ENCODE measurements at regions not wholly inside any gene's neighbourhood (a gene's known extent, or its start where the extent isn't known, plus 50 kb on each side); places are given as distances from the start of the nearest gene placed in this dataset.

DNA sequence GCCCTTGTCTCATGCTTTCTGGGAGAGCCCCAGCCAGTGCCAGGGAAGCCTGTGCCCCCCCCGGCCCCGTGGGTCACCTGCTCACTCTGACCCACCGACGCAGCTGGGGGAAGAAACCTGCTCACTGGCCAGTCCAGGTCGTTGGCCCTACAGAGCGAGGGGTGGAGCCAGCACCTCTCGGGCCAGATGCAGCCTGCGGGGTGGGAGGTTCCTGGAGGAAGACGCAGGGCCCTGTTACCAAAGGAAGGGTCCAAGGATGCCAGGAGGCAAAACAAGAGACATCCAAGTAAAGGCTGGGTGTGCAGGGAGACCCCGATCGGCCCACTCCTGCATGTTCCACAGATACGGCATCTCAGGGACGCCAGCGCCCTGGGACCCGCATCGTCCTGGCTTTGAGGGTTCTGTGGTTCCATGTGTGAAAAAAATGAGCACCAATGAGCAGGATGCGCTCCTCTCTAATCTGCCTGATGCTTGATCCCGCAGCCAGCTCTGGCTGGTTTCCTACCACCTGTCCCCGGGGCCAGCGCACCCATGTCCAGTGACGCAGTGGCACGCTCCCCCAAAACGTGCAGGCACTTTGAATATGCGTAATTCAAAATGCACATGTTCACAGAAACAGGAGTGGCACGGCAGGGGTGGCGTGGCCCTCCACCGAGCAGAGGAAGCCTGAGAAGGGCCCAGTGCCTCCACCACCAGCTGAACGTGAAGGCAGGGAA, 66.0 kb upstream of the GALNT9 start:
- DNase-seq (ENCODE audit: extremely low read depth in 1 of 2, low read depth in 1 of 2): no peak

DNA sequence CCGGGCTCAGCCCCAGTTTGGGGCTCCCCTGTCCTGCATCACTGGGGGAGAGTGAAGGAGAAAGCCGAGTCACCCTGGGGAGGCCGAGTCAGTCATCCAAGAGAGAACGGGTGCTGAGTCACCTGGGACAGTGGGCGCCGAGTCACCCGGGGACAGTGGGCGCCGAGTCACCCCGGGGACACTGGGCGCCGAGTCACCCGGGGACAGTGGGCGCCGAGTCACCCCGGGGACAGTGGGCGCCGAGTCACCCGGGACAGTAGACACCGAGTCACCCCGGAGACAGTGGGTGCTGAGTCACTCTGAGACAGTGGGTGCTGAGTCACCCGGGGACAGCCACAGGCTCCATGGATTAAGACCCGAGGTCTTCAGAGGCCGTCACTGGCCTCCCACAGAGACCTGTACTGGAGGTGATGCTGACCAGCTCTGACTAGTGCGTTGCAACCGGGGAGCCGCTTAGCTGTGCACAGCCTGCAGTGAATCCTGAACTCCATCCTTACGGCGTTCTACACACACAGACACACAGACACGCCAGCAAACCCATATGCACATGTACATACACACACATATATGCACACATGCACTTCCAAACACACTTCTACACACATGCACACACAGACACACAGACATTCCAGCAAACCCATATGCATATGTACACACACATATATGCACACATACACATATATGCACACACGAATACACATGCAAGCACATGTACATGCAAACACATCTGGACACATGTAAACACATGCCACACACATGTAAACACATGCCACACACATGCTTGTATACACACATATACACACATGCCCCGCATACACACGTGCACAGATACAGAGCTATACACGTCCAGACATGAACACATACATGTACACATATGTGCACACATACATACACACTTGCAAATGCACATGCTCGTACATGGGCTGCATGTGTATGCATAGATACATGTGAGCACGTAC, 64.9 kb upstream of the GALNT9 start:
- no peak for DNase-seq (ENCODE audit: extremely low read depth in 1 of 2, low read depth in 1 of 2)

DNA sequence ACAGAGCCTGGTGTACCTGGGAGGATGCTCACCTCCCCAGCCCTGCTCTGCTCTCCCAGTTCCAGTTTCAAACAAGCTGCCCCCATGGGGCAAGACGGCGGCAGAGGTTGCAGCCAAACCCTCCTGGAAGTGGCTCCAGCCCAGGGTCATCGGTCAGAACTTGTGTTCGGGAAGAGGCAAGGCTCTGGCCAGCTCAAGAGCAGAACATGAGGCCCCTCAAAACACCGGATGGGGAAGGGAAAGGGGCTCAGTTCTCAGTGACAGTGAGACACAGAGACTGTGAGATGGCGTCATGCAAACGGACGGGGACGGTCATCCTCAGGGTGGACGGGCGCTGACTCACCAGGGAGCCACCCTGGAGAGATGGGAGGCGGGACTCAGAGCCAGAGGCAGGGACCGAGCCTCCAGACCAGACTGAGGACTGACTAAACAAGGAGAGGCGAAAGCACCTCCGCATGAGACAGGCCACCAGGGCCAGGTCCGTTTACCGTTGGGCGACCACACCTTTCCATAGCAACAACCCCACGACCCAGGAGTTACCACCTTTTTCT, 63.9 kb upstream of the GALNT9 start:
- no peak for DNase-seq (ENCODE audit: extremely low read depth in 1 of 2, low read depth in 1 of 2)

DNA sequence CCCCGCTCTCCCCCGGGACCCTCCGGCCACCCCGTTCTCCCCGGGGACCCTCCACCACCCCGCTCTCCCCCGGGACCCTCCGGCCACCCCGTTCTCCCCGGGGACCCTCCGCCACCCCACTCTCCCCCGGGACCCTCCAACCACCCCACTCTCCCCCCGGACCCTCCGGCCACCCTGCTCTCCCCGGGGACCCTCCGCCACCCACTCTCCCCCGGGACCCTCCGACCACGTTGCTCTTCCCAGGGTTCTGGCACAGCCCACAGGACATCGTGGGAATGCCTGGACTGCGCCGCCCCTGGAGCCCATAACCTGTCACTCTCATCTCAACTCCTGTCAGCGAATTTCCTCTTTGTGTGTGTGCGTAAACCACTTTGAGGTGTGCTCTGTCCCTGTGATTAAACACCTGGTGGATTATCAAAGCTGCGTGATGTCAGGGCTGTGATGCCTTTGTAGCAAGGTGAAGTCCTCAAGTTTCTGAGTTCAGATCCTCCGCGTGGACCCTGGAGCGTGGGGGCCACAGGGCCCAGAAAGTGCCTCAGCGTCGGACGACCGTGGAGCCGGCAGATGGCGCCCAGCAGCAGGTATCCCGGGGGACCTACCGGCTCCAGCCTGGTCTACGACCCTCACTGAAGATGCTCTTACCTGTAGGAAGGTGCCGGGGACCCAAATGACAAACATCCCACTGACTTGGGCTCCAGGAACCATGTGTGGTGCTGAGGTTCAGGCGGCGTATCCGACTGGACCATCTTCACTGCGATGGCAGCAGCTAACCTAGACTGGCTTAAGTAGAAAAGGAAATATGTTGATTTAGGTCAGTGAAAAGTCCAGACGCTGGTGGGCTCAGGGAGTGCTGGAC, 63.2 kb upstream of the GALNT9 start:
- no peak for DNase-seq (ENCODE audit: extremely low read depth in 1 of 2, low read depth in 1 of 2)

DNA sequence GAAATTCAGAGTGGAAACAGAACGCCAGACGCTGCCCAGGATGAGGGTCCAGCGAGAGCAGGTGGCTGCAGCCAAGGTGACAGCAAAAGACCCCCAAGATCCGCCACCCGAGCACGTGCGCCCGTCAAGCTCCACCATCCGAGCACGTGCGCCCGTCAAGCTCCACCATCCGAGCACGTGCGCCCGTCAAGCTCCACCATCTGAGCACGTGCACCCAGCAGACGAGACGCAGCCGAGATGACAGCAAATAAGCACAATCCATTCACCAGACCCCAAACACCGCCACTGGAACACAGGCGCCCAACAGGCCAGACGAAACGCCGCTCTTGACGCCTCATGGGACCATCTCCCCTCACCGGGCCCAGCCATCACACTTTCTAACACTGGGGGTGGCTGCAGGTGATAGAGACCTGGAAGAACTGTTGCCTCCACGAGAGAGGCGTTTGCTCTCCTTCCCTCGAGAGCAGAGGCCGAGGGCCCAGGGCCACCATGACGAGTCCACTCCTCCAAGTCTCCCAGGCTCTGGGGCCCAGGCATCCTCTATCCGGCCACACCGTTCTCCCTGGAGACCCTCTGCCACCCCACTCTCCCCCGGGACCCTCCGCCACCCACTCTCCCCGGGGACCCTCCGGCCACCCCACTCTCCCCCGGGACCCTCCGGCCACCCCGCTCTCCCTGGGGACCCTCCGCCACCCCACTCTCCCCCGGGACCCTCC, 62.1 kb upstream of the GALNT9 start:
- DNase-seq (ENCODE audit: extremely low read depth in 1 of 2, low read depth in 1 of 2): no peak

DNA sequence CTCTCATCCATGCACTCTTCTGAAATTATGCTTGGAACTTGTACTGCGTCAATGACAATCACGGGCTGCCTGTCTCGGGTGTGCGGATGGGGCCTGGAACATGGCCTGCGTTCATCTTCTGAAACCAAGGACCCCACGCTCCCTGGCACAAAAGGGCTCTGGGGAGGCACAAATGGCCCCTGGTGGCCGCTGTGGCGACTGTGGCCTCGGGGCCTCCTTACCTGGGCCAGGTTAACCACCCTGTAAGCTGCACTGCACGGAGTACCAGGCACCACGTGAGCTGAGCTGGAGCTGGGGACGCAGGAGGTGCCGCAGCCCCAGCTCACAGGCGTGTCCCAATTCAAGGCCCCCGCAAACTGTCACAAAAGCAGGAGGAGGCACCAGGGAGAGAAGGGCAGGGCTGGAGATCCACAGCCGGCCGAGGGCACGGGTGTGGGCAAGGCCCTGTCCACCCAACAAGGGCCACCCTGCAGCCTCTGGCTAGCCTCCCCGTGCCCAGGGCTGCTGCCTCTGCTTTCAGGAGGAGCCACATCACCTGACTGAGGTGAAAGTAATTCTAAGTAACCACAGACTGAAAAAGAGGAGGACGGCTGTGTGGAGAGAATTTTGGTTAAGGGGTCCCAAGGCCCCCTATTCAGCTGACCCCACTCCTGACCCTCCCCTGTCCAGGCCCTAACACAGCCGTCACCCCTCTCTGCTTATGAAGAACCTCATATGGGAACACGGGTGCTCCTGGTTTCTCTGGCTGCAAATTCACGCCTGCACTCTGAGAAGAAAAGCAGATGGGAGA, 61.1 kb upstream of the GALNT9 start:
- DNase-seq (ENCODE audit: extremely low read depth in 1 of 2, low read depth in 1 of 2): no peak

DNA sequence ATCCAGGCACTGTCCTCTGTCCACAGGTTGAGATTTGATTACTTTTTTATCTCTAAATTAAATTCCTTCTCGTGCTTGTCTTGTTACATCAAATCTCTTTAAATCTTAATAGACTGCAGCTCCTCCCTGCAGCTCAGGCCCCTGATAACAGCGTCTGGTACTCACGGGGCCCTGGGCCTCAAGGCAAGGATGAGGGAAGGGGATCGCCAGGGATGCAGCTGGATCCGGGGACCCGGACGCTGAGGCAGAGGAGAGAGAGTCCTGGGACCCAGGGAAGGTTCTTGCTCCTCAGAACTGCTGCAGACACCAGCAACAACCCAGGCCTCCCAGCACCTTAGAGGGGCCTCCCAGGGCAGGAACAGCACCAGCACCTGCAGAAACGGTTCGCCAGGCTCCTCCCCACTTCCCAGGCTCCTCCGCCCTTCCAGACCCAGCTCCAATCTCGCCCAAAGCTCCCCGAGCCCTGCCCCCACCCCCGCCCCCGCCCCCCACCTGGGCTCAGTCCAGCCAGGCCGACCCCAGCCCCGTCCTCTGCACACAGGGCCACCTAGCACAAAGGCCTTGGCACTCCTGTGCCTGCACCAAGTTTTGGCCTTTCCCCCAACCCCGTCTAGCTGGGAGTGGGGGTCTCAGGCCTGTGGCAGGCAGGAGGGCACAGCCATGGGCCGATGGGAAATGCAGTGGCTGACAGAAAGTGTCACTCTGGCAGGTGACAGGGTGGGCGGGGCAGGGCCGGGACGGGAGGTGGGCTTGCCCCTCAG, 60.3 kb upstream of the GALNT9 start:
- no peak for DNase-seq (ENCODE audit: extremely low read depth in 1 of 2, low read depth in 1 of 2)

DNA sequence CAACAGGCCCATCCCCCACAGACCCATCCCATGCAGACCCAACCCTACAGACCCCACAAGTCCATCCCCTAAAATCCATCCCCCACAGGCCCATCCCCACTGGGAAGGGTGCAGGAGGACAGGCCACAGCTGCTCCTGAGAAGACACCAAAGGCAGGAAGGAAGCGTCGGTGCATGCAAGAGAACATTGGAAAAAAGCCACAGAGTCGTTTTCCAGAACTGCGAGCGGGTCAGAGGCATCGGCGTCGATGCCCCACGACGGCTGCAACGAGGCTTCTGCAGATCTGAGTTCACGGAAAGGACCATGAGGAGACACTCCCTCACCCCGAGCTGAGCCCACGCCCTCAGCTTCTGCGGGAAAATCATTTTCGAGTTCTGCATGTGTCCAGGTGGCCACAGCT, 59.6 kb upstream of the GALNT9 start:
- DNase-seq (ENCODE audit: extremely low read depth in 1 of 2, low read depth in 1 of 2): no peak

DNA sequence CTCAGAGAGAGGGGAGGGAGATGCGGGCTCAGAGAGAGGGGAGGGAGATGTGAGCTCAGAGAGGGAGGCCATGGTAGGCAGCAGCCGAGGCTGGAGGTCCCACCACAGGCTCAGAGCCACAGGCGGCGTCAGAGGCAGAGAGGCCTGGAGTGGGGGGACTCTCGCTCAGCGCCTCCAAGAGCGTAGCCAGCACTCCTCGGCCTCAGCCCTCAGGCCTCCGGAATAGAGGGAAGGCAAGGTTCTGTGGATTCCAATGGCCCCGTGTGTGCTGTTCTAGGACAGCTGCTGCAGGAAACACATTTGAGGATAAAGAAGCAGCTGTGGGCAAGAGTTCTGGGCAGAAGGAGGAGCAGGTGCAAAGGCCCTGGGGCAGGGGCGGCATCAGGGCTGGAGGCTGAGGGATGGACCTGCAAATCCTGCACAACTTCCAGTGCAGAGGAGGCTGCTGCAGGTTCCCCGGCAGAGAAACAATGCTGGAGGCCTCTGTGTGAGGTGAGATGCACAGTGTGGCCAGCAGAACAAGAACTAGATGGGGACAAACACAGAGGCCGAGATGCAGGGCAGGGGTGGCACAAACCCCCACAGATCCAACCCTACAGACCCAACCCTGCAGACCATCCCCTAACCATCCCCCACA, 59.1 kb upstream of the GALNT9 start:
- no peak for DNase-seq (ENCODE audit: extremely low read depth in 1 of 2, low read depth in 1 of 2)

DNA sequence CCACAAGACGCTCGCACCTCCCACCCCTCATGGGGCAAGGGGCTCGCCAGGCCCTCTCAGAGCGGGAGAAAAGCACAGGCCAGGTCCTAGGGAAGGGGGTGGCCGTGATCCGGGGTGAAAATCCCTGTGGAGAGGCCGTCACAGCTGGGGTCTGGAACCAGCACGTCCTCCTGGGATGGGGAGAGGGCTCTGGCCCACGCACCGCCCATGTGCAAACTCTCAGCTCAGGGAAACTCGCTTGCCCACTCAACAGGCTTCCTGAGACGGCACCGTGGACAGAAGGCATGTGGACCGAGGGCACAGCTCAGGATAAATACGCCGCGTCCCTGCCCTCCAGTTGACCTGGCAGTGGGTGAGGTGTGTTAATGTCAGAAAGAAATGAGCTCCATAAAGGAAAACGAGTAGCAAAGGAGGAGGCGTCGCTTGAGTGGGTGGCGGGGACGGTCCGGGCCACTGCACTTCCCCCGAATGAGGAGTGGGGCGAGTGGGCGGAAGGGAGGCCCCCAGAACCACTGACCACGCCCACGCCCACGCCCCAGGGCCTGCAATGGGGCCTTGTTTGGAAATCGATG, 57.6 kb upstream of the GALNT9 start:
- no peak for DNase-seq (ENCODE audit: extremely low read depth in 1 of 2, low read depth in 1 of 2)

DNA sequence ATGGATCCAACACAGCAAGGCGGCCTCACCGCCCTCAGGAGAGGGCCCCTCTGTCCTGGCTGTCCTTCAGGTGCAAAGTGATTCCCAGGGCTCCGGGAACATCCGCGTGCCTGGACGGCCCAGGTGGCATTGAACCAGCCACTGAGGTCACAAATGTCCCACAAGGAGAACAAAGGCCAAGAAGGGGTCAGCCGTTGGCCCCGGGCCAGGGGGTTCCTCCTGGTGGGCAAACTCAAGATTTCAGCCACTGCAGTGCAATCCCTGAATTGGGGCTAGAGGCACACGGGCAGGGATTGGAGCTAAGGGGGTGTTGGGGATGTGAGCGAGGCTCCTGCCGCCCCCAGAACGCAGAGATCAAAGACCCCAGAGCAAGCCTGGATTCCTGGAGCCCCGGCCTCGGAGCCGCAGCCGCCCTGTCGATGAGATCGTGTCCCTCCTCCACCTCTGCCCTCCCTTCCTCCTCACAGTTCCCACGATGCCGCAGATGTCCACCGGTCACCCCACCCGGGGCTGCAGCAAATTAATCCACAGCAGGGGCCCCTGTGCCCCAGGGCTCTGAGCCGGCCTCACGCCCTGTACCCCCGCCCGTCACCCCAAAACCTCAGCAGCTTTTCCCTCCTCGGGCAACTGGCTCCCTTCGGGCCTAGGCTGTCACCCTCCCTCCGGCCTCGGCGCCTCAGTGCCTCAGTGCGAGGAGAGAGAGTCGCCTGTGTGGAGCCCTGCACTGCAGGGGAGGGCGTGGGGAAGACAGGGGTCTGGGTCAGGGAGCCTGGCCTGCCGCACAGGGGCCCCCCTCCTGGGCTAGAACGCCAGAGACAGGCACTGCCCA, 56.7 kb upstream of the GALNT9 start:
- no peak for DNase-seq (ENCODE audit: extremely low read depth in 1 of 2, low read depth in 1 of 2)

DNA sequence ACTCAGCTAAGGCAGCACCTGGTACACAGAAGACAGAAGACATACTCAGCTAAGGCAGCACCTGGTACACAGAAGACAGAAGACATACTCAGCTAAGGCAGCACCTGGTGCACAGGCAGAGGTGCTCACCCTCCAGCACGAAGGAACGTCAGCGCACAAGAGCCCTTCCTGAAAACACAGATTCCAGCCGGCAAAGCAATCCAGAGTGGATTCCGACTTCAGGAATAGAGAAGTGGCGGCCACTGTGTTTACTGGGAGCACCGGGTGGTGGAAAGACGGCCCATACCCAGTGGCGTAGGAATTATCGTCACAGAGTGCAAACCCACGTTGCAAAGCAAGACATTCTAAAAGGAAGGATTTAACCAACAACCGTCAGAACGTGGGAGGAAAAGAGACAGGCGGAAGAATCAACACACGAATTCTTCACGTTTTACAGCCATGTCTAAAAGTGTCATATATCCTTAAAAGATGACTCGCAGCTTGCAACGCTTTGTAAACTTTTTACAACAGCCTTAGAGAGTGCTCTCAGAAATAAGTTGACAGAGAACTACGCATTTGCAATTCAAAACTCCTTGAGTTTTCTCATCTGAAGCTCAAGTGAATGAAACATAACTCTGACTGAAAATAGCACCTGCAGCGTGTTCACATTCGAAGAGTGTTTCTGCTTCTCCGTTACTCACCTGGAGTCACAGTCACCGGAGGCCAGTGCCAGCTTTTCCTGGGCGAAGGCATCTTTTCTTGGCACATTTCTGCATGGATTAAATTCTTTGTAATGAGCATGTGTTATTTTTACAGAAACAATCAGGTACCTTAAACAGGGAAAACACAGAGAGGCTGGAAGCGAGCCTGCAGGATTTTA, 55.8 kb upstream of the GALNT9 start:
- no peak for DNase-seq (ENCODE audit: extremely low read depth in 1 of 2, low read depth in 1 of 2)

DNA sequence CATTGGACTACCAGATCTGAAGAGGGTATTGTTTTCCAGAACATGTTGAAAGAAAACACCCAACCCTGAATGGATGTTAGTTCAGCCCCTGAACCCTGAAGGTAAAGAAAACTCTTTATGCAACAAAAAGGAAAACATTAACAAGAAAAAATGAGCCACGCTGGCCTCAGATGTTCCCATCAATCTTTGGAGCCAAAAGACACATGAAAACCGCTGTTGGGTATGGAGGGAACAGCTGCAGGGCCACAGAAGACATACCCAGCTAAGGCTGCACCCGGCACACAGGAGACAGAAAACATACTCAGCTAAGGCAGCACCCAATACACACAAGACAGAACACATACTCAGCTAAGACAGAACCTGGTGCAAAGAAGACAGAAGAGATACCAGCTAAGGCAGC, 51.3 kb upstream of the GALNT9 start:
- no peak for DNase-seq (ENCODE audit: extremely low read depth in 1 of 2, low read depth in 1 of 2)

DNA sequence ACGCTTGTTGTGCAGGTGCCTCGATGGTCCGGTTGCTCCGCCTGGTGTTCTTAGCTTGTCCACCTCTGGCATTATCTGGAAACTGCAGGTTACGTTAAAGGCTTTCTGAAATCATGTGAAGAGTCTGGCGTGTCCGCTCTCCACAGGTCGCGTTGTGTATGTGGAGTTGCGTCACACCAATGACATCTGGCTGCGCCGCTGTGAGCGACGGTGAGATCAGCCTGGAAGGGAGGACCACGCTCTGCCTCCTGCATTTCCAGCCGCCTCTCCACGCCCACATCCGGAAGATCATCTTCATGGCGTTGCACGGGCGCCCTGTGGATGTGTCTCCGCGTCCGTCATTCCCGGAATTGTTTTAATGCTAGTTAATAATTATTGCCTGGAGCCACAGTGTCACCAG, 50.6 kb upstream of the GALNT9 start:
- no peak for DNase-seq (ENCODE audit: extremely low read depth in 1 of 2, low read depth in 1 of 2)

DNA sequence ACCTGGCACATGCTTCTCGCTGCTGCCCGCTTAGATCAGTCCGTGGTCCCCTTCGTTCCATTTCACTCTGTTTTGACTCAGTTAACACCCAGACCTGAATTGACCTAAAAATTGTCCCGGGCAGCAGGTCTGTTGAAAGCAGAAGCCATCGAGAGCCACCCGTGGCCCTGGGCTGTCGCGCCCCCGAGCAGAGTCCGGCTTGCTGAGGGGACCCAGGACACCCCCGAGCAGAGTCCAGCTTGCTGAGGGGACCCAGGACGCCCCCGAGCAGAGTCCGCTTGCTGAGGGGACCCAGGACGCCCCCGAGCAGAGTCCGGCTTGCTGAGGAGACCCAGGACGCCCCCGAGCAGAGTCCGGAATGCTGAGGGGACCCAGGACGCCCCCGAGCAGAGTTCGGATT, 50.2 kb upstream of the GALNT9 start:
- no peak for DNase-seq (ENCODE audit: extremely low read depth in 1 of 2, low read depth in 1 of 2)
